Neural cell (in vitro differentiated cells): ENCODE measurements at regions not wholly inside any gene's neighbourhood (a gene's known extent, or its start where the extent isn't known, plus 50 kb on each side); places are given as distances from the start of the nearest gene placed in this dataset.

Source experiments
- CTCF ChIP-seq: fragments of 450-650 bp; IDR thresholded peaks from 2 replicates; pipeline ENCODE4 v1.5.1; 2014; ENCODE audit warnings: antibody characterized with exemption, mild to moderate bottlenecking, moderate library complexity; ENCODE audit not compliant: poor library complexity, severe bottlenecking
- EZH2 ChIP-seq: fragments of 200-600, 300-800 bp; shearing (Covaris generic), sonication (generic); IDR thresholded peaks from 2 replicates; pipeline ENCODE4 v1.6.1; 2014; ENCODE audit warnings: antibody characterized with exemption, low read length, borderline replicate concordance, mild to moderate bottlenecking; ENCODE audit not compliant: insufficient read depth, poor library complexity, severe bottlenecking
- MXI1 ChIP-seq: fragments of 450-650 bp; conservative IDR thresholded peaks from 2 replicates; pipeline ENCODE4 v1.6.1; 2014; ENCODE audit warnings: antibody characterized with exemption, mild to moderate bottlenecking; ENCODE audit not compliant: poor library complexity, severe bottlenecking
- RAD21 ChIP-seq: fragments of 450-650 bp; conservative IDR thresholded peaks from 2 replicates; pipeline ENCODE4 v1.6.1; 2014; ENCODE audit warnings: antibody characterized with exemption, mild to moderate bottlenecking, moderate library complexity
- TAF1 ChIP-seq: IDR thresholded peaks from 2 replicates; pipeline ENCODE4 v1.6.1; 2012; ENCODE audit warnings: low read depth
- TF ChIP-seq, protein P1 (sequence below): IDR thresholded peaks from 2 replicates; pipeline ENCODE4 v1.6.1; 2012; ENCODE audit warnings: borderline replicate concordance

GRCh38 chr11:134967746-134968145 is 555.7 kb upstream of the B3GAT1 start:
- no peak for TF ChIP-seq MXI1
- TF ChIP-seq CTCF, result no peak
- no peak for TF ChIP-seq EZH2
- TF ChIP-seq, protein P1, sequence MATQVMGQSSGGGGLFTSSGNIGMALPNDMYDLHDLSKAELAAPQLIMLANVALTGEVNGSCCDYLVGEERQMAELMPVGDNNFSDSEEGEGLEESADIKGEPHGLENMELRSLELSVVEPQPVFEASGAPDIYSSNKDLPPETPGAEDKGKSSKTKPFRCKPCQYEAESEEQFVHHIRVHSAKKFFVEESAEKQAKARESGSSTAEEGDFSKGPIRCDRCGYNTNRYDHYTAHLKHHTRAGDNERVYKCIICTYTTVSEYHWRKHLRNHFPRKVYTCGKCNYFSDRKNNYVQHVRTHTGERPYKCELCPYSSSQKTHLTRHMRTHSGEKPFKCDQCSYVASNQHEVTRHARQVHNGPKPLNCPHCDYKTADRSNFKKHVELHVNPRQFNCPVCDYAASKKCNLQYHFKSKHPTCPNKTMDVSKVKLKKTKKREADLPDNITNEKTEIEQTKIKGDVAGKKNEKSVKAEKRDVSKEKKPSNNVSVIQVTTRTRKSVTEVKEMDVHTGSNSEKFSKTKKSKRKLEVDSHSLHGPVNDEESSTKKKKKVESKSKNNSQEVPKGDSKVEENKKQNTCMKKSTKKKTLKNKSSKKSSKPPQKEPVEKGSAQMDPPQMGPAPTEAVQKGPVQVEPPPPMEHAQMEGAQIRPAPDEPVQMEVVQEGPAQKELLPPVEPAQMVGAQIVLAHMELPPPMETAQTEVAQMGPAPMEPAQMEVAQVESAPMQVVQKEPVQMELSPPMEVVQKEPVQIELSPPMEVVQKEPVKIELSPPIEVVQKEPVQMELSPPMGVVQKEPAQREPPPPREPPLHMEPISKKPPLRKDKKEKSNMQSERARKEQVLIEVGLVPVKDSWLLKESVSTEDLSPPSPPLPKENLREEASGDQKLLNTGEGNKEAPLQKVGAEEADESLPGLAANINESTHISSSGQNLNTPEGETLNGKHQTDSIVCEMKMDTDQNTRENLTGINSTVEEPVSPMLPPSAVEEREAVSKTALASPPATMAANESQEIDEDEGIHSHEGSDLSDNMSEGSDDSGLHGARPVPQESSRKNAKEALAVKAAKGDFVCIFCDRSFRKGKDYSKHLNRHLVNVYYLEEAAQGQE, result no peak
- TF ChIP-seq TAF1, result no peak
- TF ChIP-seq RAD21, result no peak
